Hepatocyte (in vitro differentiated cells): ENCODE measurements at regions not wholly inside any gene's neighbourhood (a gene's known extent, or its start where the extent isn't known, plus 50 kb on each side); places are given as distances from the start of the nearest gene placed in this dataset.

Experiments
- DNase-seq: peaks from one replicate; pipeline ENCODE4 v3.0.0-alpha.2; 2016; ENCODE audit warnings: low spot score
- H2AFZ ChIP-seq: fragments of 200-600 bp; sonication (generic); 2 replicates; pipeline ENCODE4 v1.6.0; 2016; ENCODE audit warnings: antibody characterized with exemption, mild to moderate bottlenecking
- H3K27ac ChIP-seq: fragments of 200-600 bp; sonication (generic); 2 replicates; pipeline ENCODE4 v1.5.1; 2016; ENCODE audit warnings: mild to moderate bottlenecking
- H3K27me3 ChIP-seq: fragments of 200-600 bp; sonication (generic); 2 replicates; pipeline ENCODE4 v1.6.1; 2016
- H3K36me3 ChIP-seq: fragments of 200-600 bp; sonication (generic); replicated peaks from 2 replicates; pipeline ENCODE4 v1.5.1; 2016; ENCODE audit warnings: low read depth; ENCODE audit not compliant: insufficient read depth
- H3K4me1 ChIP-seq: fragments of 200-600 bp; sonication (generic); 2 replicates; pipeline ENCODE4 v1.5.1; 2016; ENCODE audit warnings: mild to moderate bottlenecking, moderate library complexity; ENCODE audit not compliant: insufficient read depth
- H3K4me2 ChIP-seq: fragments of 200-600 bp; sonication (generic); 2 replicates; pipeline ENCODE4 v1.6.0; 2016
- H3K4me3 ChIP-seq: fragments of 200-600 bp; sonication (generic); 2 replicates; pipeline ENCODE4 v1.5.1; 2016; ENCODE audit warnings: mild to moderate bottlenecking
- H3K79me2 ChIP-seq: fragments of 200-600 bp; sonication (generic); 2 replicates; pipeline ENCODE4 v1.6.0; 2017; ENCODE audit warnings: mild to moderate bottlenecking
- H3K9me2 ChIP-seq: fragments of 200-600 bp; sonication (generic); replicated peaks from 2 replicates; pipeline ENCODE4 v1.6.0; 2017; ENCODE audit warnings: mild to moderate bottlenecking; ENCODE audit not compliant: insufficient read depth
- H3K9me3 ChIP-seq: fragments of 200-600 bp; sonication (generic); 2 replicates; pipeline ENCODE4 v1.5.1; 2016; ENCODE audit warnings: low read depth, mild to moderate bottlenecking
- H4K20me1 ChIP-seq: fragments of 200-600 bp; sonication (generic); 2 replicates; pipeline ENCODE4 v1.6.0; 2016; ENCODE audit warnings: mild to moderate bottlenecking; ENCODE audit not compliant: insufficient read depth, poor library complexity, severe bottlenecking
- CTCF ChIP-seq: fragments of 200-600 bp; sonication (generic); IDR thresholded peaks from 2 replicates; pipeline ENCODE4 v1.5.1; 2016; ENCODE audit warnings: antibody characterized with exemption, mild to moderate bottlenecking; ENCODE audit not compliant: poor library complexity
- EZH2 ChIP-seq: fragments of 200-600 bp; sonication (generic); IDR thresholded peaks from 2 replicates; pipeline ENCODE4 v1.6.1; 2016; ENCODE audit warnings: antibody characterized with exemption, mild to moderate bottlenecking, borderline replicate concordance
- EZH2phosphoT487 ChIP-seq: fragments of 200-600 bp; sonication (generic); IDR thresholded peaks from one replicate; pipeline ENCODE4 v1.6.1; 2018; ENCODE audit warnings: antibody characterized with exemption, mild to moderate bottlenecking, low read depth, moderate library complexity; ENCODE audit not compliant: unreplicated experiment, severe bottlenecking
- WGBS: methylation state at CpG from one replicate; pipeline ENCODE4 v1.1.6; 2016; ENCODE audit warnings: low lambda C conversion rate; ENCODE audit errors: missing lambda C conversion rate; 5-methylcytosine and 5-hydroxymethylcytosine counted together

- WGBS: 3% methylated on average over 49 of the region's 79 CpGs
- no peaks in the 10 kb centered on the region for H3K9me3 ChIP-seq
Observed at GRCh38 chr3:64445109-64445943, 220.1 kb upstream of the PRICKLE2 start.

GRCh38 chr3:64444490-64445108 lies 219.3 kb upstream of the PRICKLE2 start:
- peak; percentile 32 for DNase-seq
- peak overlapping the region; percentile 67 for H2AFZ ChIP-seq
- H3K27me3 ChIP-seq: peaks cover 17% of the 10 kb centered on the region
- TF ChIP-seq EZH2phosphoT487 (no peak), CTCF (peak; percentile 6)
- H3K9me3 ChIP-seq: no peaks in the 10 kb centered on the region
- no peaks in the 10 kb centered on the region for H3K9me2 ChIP-seq
- H3K4me1 ChIP-seq: peaks cover 27% of the 10 kb centered on the region
- H3K4me3 ChIP-seq: peak overlapping the region; percentile 83
- H3K27ac ChIP-seq: peak overlapping the region; percentile 77
- WGBS: 15% methylated on average over 26 of the region's 29 CpGs
- no peaks in the 10 kb centered on the region for H4K20me1 ChIP-seq
- peak overlapping the region; percentile 94 for H3K4me2 ChIP-seq
- H3K36me3 ChIP-seq: no peaks in the 10 kb centered on the region
- no peaks in the 10 kb centered on the region for H3K79me2 ChIP-seq

More at GRCh38 chr3:64445109-64445943, 220.1 kb upstream of the PRICKLE2 start:
- Histone ChIP-seq H3K4me2 (peak overlapping the region; percentile 94), H3K27me3 (peaks cover 17% of the 10 kb centered on the region), H3K4me3 (peak overlapping the region; percentile 83), H3K27ac (peak overlapping the region; percentile 77), H3K79me2 (no peaks in the 10 kb centered on the region), H3K36me3 (no peaks in the 10 kb centered on the region), H3K4me1 (peaks cover 23% of the 10 kb centered on the region), H4K20me1 (no peaks in the 10 kb centered on the region), H2AFZ (peak overlapping the region; percentile 67), H3K9me2 (no peaks in the 10 kb centered on the region)
- DNase-seq: peak; percentile 76
- TF ChIP-seq EZH2 (no peak), CTCF (no peak), EZH2phosphoT487 (no peak)

GRCh38 chr3:64443546-64444381 lies 218.5 kb upstream of the PRICKLE2 start:
- H3K27ac ChIP-seq: peak overlapping the region; percentile 77
- no peaks in the 10 kb centered on the region for H3K9me2 ChIP-seq
- peaks cover 17% of the 10 kb centered on the region for H3K27me3 ChIP-seq
- no peaks in the 10 kb centered on the region for H4K20me1 ChIP-seq
- DNase-seq: peak; percentile 53
- no peaks in the 10 kb centered on the region for H3K36me3 ChIP-seq
- peak overlapping the region; percentile 94 for H3K4me2 ChIP-seq
- peaks cover 27% of the 10 kb centered on the region for H3K4me1 ChIP-seq
- H3K9me3 ChIP-seq: no peaks in the 10 kb centered on the region
- no peak for TF ChIP-seq CTCF
- TF ChIP-seq EZH2phosphoT487: no peak
- no peak for TF ChIP-seq EZH2
- H3K4me3 ChIP-seq: peak overlapping the region; percentile 83
- 38% methylated on average over 16 of the region's 16 CpGs for WGBS
- no peaks in the 10 kb centered on the region for H3K79me2 ChIP-seq
- no peak overlapping the region for H2AFZ ChIP-seq
